Suprapubic skin (tissue), 3 donors: ENCODE measurements at regions not wholly inside any gene's neighbourhood (a gene's known extent, or its start where the extent isn't known, plus 50 kb on each side); places are given as distances from the start of the nearest gene placed in this dataset.

ENCODE experiments used
- CTCF ChIP-seq, 2 donors: fragments of 200-600 bp in 1 of 2; fragments of 450-650 bp in 1 of 2; sonication (generic) in 1 of 2; IDR thresholded peaks; one replicate each; pipeline ENCODE4 v1.5.1; 2016 to 2019; ENCODE audit warnings: antibody characterized with exemption in 2 of 2, mild to moderate bottlenecking in 1 of 2, moderate library complexity in 1 of 2
- POLR2AphosphoS5 ChIP-seq, 3 donors: sonication (generic); formaldehyde crosslinking; IDR thresholded peaks; one replicate each; pipeline ENCODE4 v1.6.1; 2017; ENCODE audit warnings: antibody characterized with exemption in 3 of 3

- TF ChIP-seq CTCF (IDR thresholded peaks at IDR 0.05) (no peak), POLR2AphosphoS5 (IDR thresholded peaks at IDR 0.05) (no peak)
Observed at GRCh38 chr12:92597118-92597517, 105.7 kb upstream of the PLEKHG7 start.
